Vagina (tissue), 2 donors: ENCODE measurements at regions not wholly inside any gene's neighbourhood (a gene's known extent, or its start where the extent isn't known, plus 50 kb on each side); places are given as distances from the start of the nearest gene placed in this dataset.

Source experiments
- DNase-seq, 2 donors: peaks; one replicate each; pipeline ENCODE4 v3.0.0-alpha.2; 2017; ENCODE audit errors: extremely low spot score in 2 of 2
- H3K27ac ChIP-seq: fragments of 200-600 bp; sonication (generic); one replicate; pipeline ENCODE4 v1.5.1; 2019
- H3K27me3 ChIP-seq: fragments of 200-600 bp; sonication (generic); one replicate; pipeline ENCODE4 v1.5.1; 2019
- H3K36me3 ChIP-seq, 2 donors: fragments of 200-600 bp; sonication (generic); one replicate each; pipeline ENCODE4 v1.5.1; 2017 to 2019
- H3K4me1 ChIP-seq: fragments of 200-600 bp; sonication (generic); one replicate; pipeline ENCODE4 v1.5.1; 2019
- H3K4me3 ChIP-seq, 2 donors: fragments of 200-600 bp; sonication (generic); 1 replicate in 1 of 2; 2 replicates in 1 of 2; pipeline ENCODE4 v1.5.1; 2016 to 2019
- H3K9me3 ChIP-seq: fragments of 200-600 bp; sonication (generic); one replicate; pipeline ENCODE4 v1.5.1; 2019
- POLR2A ChIP-seq, 2 donors: fragments of 450-650 bp; IDR thresholded peaks; one replicate each; pipeline ENCODE4 v1.6.1; 2017; ENCODE audit warnings: antibody characterized with exemption in 2 of 2, mild to moderate bottlenecking in 2 of 2, moderate library complexity in 2 of 2
- POLR2AphosphoS5 ChIP-seq, 2 donors: sonication (generic); formaldehyde crosslinking; IDR thresholded peaks; one replicate each; pipeline ENCODE4 v1.9.0; 2017; ENCODE audit warnings: antibody characterized with exemption in 2 of 2, mild to moderate bottlenecking in 2 of 2, low read depth in 1 of 2; ENCODE audit not compliant: insufficient read depth in 1 of 2
- intact Hi-C: fragments of 100-400 bp; cut with DNase I; formaldehyde crosslinking; loops from one replicate; pipeline ENCODE4 v1.15.1; 2023
- TF ChIP-seq, protein P1 (sequence below), 3 experiments: fragments of 450-650 bp in 2 of 3; fragments of 200-600 bp in 1 of 3; sonication (generic) in 1 of 3; IDR thresholded peaks; one replicate each; pipeline ENCODE4 v1.5.1; 2017 to 2019; ENCODE audit warnings: antibody characterized with exemption in 3 of 3, mild to moderate bottlenecking in 2 of 3, moderate library complexity in 2 of 3

DNA sequence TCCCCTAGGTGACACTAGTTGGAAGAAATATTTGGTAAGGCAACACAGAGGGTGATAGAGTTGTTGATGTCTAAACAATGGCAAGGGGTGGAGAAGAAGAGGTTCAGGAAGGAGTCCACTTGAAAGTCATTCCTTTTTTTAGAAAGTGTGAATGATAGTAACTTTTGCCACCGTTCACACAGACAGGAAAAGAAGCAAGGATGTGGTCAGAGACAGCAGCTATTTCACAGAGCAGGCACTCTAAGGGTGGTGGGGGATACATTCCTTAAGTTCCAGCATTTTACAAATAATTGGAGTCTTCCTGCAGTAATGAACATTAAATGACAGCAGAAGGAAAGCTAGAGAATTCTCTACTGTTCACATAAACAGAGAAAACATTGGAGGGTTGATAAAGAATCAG is 75.4 kb upstream of the ZNF385D start:
- Histone ChIP-seq H3K9me3 (no peaks in the 10 kb centered on the region), H3K27me3 (no peaks in the 10 kb centered on the region), H3K27ac (no peak overlapping the region), H3K4me3 (no peak overlapping the region), H3K4me1 (no peaks in the 10 kb centered on the region), H3K36me3 (no peaks in the 10 kb centered on the region)
- no peak for DNase-seq
- TF ChIP-seq POLR2AphosphoS5 (IDR thresholded peaks at IDR 0.05; ENCODE audit: insufficient read depth in 1 of 2, low read depth in 1 of 2) (no peak), POLR2A (IDR thresholded peaks at IDR 0.05) (no peak)
- TF ChIP-seq, protein P1, sequence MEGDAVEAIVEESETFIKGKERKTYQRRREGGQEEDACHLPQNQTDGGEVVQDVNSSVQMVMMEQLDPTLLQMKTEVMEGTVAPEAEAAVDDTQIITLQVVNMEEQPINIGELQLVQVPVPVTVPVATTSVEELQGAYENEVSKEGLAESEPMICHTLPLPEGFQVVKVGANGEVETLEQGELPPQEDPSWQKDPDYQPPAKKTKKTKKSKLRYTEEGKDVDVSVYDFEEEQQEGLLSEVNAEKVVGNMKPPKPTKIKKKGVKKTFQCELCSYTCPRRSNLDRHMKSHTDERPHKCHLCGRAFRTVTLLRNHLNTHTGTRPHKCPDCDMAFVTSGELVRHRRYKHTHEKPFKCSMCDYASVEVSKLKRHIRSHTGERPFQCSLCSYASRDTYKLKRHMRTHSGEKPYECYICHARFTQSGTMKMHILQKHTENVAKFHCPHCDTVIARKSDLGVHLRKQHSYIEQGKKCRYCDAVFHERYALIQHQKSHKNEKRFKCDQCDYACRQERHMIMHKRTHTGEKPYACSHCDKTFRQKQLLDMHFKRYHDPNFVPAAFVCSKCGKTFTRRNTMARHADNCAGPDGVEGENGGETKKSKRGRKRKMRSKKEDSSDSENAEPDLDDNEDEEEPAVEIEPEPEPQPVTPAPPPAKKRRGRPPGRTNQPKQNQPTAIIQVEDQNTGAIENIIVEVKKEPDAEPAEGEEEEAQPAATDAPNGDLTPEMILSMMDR (IDR thresholded peaks at IDR 0.05) = no peak
- intact Hi-C loops = no loop called here

GRCh38 chr3:21830541-21830940 is 79.5 kb upstream of the ZNF385D start:
- TF ChIP-seq POLR2AphosphoS5 (IDR thresholded peaks at IDR 0.05; ENCODE audit: insufficient read depth in 1 of 2, low read depth in 1 of 2) (no peak), POLR2A (IDR thresholded peaks at IDR 0.05) (no peak)
- TF ChIP-seq, protein P1 (IDR thresholded peaks at IDR 0.05) = no peak
- H3K4me3 ChIP-seq = no peak overlapping the region
- no peak overlapping the region for H3K27ac ChIP-seq
- no peaks in the 10 kb centered on the region for H3K9me3 ChIP-seq
- no peak for DNase-seq
- intact Hi-C loops = no loop called here
- no peaks in the 10 kb centered on the region for H3K27me3 ChIP-seq
- H3K4me1 ChIP-seq = no peaks in the 10 kb centered on the region
- H3K36me3 ChIP-seq = no peaks in the 10 kb centered on the region

DNA sequence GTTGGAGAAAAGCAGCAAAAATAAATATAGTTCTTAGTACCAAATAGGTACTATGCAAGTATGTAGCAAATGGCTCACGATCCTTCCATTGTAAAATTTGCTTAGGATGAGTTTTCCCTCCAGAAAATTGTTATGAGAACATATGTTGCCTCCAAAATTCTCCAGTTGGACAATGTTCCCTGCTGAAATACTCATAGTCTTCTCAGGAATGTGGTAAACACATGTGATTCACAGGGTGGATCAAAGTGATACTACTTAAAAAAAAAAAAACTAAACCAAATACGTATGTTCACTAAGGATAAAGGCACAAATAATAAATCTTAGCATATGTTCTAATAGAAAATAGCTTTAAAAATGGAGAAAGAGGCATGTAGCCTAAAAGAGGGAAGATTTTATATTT is 84.3 kb upstream of the ZNF385D start:
- no peak overlapping the region for H3K4me3 ChIP-seq

DNA sequence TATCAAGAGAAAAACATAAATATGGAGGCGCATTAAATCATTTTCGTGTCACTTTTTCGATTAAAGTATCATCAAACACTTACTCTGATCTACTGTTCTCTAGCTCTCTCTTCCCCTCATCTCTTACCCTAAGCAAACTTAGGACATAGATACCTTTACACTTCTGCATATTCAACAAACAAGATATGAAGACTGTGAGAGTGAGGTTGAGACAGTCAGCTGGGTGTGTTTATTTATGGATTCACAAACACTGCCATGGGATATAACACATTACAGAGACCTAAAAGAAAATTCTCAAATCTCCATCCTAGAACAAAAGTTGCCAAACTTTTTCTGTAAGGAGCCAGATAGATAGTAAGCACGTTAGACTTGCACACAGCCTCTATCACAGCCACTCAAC is 85.2 kb upstream of the ZNF385D start:
- no peak for DNase-seq
- Histone ChIP-seq H3K27me3 (no peaks in the 10 kb centered on the region), H3K27ac (no peak overlapping the region), H3K36me3 (no peaks in the 10 kb centered on the region), H3K4me3 (no peak overlapping the region), H3K9me3 (no peaks in the 10 kb centered on the region), H3K4me1 (no peaks in the 10 kb centered on the region)
- intact Hi-C loops = no loop called here
- no peak for TF ChIP-seq POLR2A (IDR thresholded peaks at IDR 0.05)
- TF ChIP-seq, protein P1 (IDR thresholded peaks at IDR 0.05) = no peak
- no peak for TF ChIP-seq POLR2AphosphoS5 (IDR thresholded peaks at IDR 0.05; ENCODE audit: insufficient read depth in 1 of 2, low read depth in 1 of 2)

More for the DNA sequence above, 84.3 kb upstream of the ZNF385D start:
- Histone ChIP-seq H3K4me1 (no peaks in the 10 kb centered on the region), H3K27ac (no peak overlapping the region), H3K36me3 (no peaks in the 10 kb centered on the region), H3K9me3 (no peaks in the 10 kb centered on the region), H3K27me3 (no peaks in the 10 kb centered on the region)
- no peak for DNase-seq
- TF ChIP-seq POLR2AphosphoS5 (IDR thresholded peaks at IDR 0.05; ENCODE audit: insufficient read depth in 1 of 2, low read depth in 1 of 2) (no peak), POLR2A (IDR thresholded peaks at IDR 0.05) (no peak)
- TF ChIP-seq, protein P1 (IDR thresholded peaks at IDR 0.05) = no peak
- intact Hi-C loops = no loop called here

DNA sequence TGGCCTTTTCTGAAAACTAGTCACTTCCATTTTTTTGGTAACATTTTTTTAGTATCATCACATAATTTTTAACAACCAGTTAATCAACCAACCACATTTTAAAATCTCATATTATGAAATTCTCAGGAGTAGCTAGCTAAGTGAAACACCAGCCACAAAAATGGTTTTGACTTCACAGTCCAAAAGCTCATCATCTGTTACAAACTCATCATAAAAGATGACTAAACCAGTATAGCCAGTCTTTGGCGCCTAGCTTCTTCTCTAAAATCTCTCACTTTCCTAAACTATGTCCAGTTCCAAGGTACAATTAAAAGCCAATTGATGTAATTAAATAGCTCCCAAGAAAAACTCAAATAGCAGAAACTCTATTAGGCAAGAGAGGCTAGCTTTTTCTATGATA is 88.2 kb upstream of the ZNF385D start:
- DNase-seq = no peak
- Histone ChIP-seq H3K27ac (no peak overlapping the region), H3K9me3 (no peaks in the 10 kb centered on the region), H3K4me3 (no peak overlapping the region), H3K4me1 (no peaks in the 10 kb centered on the region), H3K27me3 (no peaks in the 10 kb centered on the region), H3K36me3 (no peaks in the 10 kb centered on the region)
- intact Hi-C loops = no loop called here
- no peak for TF ChIP-seq POLR2A (IDR thresholded peaks at IDR 0.05)
- TF ChIP-seq, protein P1 (IDR thresholded peaks at IDR 0.05) = no peak
- TF ChIP-seq POLR2AphosphoS5 (IDR thresholded peaks at IDR 0.05; ENCODE audit: insufficient read depth in 1 of 2, low read depth in 1 of 2) = no peak
